Stimulated activated CD4-positive, alpha-beta T cell treated with anti-CD3 and anti-CD28 coated beads, Interleukin-1b, Interleukin-23, amount 100 ng/mL, for 4 hours (primary cell): ENCODE measurements at regions not wholly inside any gene's neighbourhood (a gene's known extent, or its start where the extent isn't known, plus 50 kb on each side); places are given as distances from the start of the nearest gene placed in this dataset.

Source experiments
- DNase-seq, 2 donors: peaks; one replicate each; pipeline ENCODE4 v3.0.0-alpha.2; 2020; ENCODE audit warnings: low read depth in 2 of 2

- DNase-seq, result no peak
These were observed 227.5 kb downstream of the C1D start for GRCh38 chr2:67835266-67835665.

- DNase-seq, result no peak
These were observed 225.9 kb downstream of the C1D start for GRCh38 chr2:67836866-67837265.

- DNase-seq, result no peak
These were observed 224.6 kb downstream of the C1D start for GRCh38 chr2:67838205-67838604.

- DNase-seq, result no peak
These were observed 223.6 kb downstream of the C1D start for GRCh38 chr2:67839242-67839641.

GRCh38 chr2:67839668-67840067 is 223.1 kb downstream of the C1D start:
- no peak for DNase-seq

GRCh38 chr2:67840460-67841068 is 222.2 kb downstream of the C1D start:
- DNase-seq, result peak in 1 of 2 donors; percentile 2

GRCh38 chr2:67841711-67842110 is 221.1 kb downstream of the C1D start:
- no peak for DNase-seq

- no peak for DNase-seq
These were observed 220.3 kb downstream of the C1D start for GRCh38 chr2:67842375-67842959.

GRCh38 chr2:67844024-67844540 is 218.7 kb downstream of the C1D start:
- no peak for DNase-seq

GRCh38 chr2:67845621-67846369 is 217.0 kb downstream of the C1D start:
- no peak for DNase-seq

GRCh38 chr2:67846370-67847070 is 216.3 kb downstream of the C1D start:
- DNase-seq, result peak in 1 of 2 donors; percentile 3

- DNase-seq, result no peak
These were observed 214.1 kb downstream of the C1D start for GRCh38 chr2:67848551-67849285.

- DNase-seq, result no peak
These were observed 211.8 kb downstream of the C1D start for GRCh38 chr2:67851016-67851415.

GRCh38 chr2:67851956-67852824 is 210.6 kb downstream of the C1D start:
- no peak for DNase-seq

- DNase-seq, result no peak
These were observed 208.6 kb downstream of the C1D start for GRCh38 chr2:67854103-67854743.

- DNase-seq, result no peak
These were observed 208.0 kb downstream of the C1D start for GRCh38 chr2:67854798-67855197.

- no peak for DNase-seq
These were observed 205.9 kb downstream of the C1D start for GRCh38 chr2:67856866-67857265.

GRCh38 chr2:67857836-67858235 is 205.0 kb downstream of the C1D start:
- DNase-seq, result no peak

- DNase-seq, result no peak
These were observed 203.9 kb downstream of the C1D start for GRCh38 chr2:67858886-67859285.

- no peak for DNase-seq
These were observed 196.9 kb downstream of the C1D start for GRCh38 chr2:67865917-67866316.
